Neutrophil (primary cell): ENCODE measurements at regions not wholly inside any gene's neighbourhood (a gene's known extent, or its start where the extent isn't known, plus 50 kb on each side); places are given as distances from the start of the nearest gene placed in this dataset.

ENCODE experiments used
- H3K27ac ChIP-seq: fragments of 200-600 bp; sonication (generic); 2 replicates; pipeline ENCODE4 v1.5.1; 2016; ENCODE audit warnings: mild to moderate bottlenecking, moderate library complexity
- H3K27me3 ChIP-seq: fragments of 200-600 bp; sonication (generic); 2 replicates; pipeline ENCODE4 v1.6.0; 2016; ENCODE audit warnings: mild to moderate bottlenecking
- H3K36me3 ChIP-seq: fragments of 200-600 bp; sonication (generic); 2 replicates; pipeline ENCODE4 v1.5.1; 2017
- H3K4me1 ChIP-seq, 2 experiments: fragments of 200-600 bp in 1 of 2; sonication (generic) in 1 of 2; 1 replicate in 1 of 2; 2 replicates in 1 of 2; pipeline versions ENCODE4 v1.5.1 to v1.6.1; 2013 to 2016; ENCODE audit warnings: low read depth in 1 of 2, low read length in 1 of 2, mild to moderate bottlenecking in 1 of 2, moderate library complexity in 1 of 2; ENCODE audit not compliant: control insufficient read depth in 1 of 2, insufficient read depth in 1 of 2
- H3K4me3 ChIP-seq, 2 experiments: fragments of 200-600 bp in 1 of 2; sonication (generic) in 1 of 2; 1 replicate in 1 of 2; 2 replicates in 1 of 2; pipeline ENCODE4 v1.5.1; 2013 to 2016; ENCODE audit warnings: low read depth in 1 of 2, low read length in 1 of 2, mild to moderate bottlenecking in 1 of 2, moderate library complexity in 1 of 2
- H3K9me3 ChIP-seq: fragments of 200-600 bp; sonication (generic); 2 replicates; pipeline ENCODE4 v1.5.1; 2016
- CTCF ChIP-seq: fragments of 200-600 bp; sonication (generic); IDR thresholded peaks from 2 replicates; pipeline ENCODE4 v1.5.1; 2016; ENCODE audit warnings: antibody characterized with exemption

- Histone ChIP-seq H3K4me3 (no peak overlapping the region), H3K27me3 (no peaks in the 10 kb centered on the region), H3K9me3 (no peaks in the 10 kb centered on the region), H3K27ac (no peak overlapping the region), H3K4me1 (no peaks in the 10 kb centered on the region), H3K36me3 (no peaks in the 10 kb centered on the region)
- no peak for TF ChIP-seq CTCF
Observed at GRCh38 chr6:104305206-104305605, 554.5 kb downstream of the HACE1 start.

DNA sequence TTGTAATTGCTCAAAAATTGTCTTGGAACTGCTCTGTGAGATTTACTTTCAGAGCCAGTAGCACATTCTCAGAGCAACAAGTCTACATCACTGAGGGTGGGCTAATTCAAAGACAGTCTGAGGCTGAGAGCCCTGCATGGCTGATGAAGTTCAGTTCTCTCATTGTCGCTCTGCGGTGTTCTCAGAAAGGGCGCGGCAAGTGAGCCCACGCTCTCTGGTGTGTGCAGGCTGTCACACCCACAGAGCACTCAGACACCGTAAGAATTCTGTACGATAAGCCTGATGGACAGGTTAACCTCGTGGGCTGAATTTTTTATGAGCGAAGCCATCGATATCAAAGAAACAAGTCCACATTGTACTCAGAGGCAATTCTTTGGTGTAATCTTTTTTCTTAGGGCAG lies 557.8 kb downstream of the HACE1 start:
- Histone ChIP-seq H3K4me3 (no peak overlapping the region), H3K4me1 (no peaks in the 10 kb centered on the region), H3K9me3 (no peaks in the 10 kb centered on the region), H3K27ac (no peak overlapping the region), H3K36me3 (no peaks in the 10 kb centered on the region), H3K27me3 (no peaks in the 10 kb centered on the region)
- no peak for TF ChIP-seq CTCF

DNA sequence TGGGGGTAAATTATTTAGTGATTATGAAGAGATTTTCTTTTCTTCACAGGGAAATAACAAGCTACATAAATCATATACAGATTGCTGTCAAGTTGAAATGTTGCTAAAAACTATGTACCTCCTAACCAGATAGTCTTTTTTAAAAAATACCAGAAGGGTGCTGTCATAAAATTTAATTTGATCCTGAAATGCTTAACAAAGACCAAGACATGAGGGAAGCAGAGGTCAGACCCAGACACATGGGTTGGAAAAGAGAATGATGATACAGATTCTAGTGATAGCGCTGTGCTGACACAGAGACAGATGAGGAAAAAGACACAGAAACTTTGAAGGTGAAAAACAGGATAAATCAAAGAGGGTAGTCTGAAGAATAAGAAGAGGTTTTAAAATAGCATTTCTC lies 573.1 kb downstream of the HACE1 start:
- Histone ChIP-seq H3K4me3 (no peak overlapping the region), H3K27ac (no peak overlapping the region), H3K27me3 (no peaks in the 10 kb centered on the region), H3K9me3 (no peaks in the 10 kb centered on the region), H3K36me3 (no peaks in the 10 kb centered on the region), H3K4me1 (no peaks in the 10 kb centered on the region)
- no peak for TF ChIP-seq CTCF

GRCh38 chr6:104284872-104285271 lies 574.8 kb downstream of the HACE1 start:
- no peak overlapping the region for H3K27ac ChIP-seq
- no peaks in the 10 kb centered on the region for H3K9me3 ChIP-seq
- no peak overlapping the region for H3K4me3 ChIP-seq
- no peaks in the 10 kb centered on the region for H3K4me1 ChIP-seq
- H3K36me3 ChIP-seq, result no peaks in the 10 kb centered on the region
- H3K27me3 ChIP-seq, result no peaks in the 10 kb centered on the region
- no peak for TF ChIP-seq CTCF

DNA sequence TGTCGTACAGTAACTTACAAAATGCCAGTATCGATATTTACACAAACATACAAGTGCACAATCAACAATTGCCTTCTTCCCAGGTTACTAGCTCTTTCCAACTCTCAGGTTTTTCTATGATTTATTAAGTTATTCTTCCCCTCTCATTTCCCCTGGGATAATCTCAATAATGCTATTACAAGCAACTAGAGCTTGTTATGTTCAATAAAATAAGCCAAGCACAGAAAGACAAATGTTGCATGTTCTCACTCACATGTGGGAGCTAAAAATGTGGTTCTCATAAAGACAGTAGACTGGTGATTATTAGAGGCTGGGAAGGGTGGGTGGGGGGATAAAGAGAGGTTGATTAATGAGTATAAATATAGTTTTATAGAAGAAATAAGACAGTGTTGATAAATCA lies 577.1 kb downstream of the HACE1 start:
- no peak for TF ChIP-seq CTCF
- Histone ChIP-seq H3K36me3 (no peaks in the 10 kb centered on the region), H3K27me3 (no peaks in the 10 kb centered on the region), H3K4me3 (no peak overlapping the region), H3K9me3 (no peaks in the 10 kb centered on the region), H3K27ac (no peak overlapping the region), H3K4me1 (no peaks in the 10 kb centered on the region)

- Histone ChIP-seq H3K4me3 (no peak overlapping the region), H3K27me3 (no peaks in the 10 kb centered on the region), H3K36me3 (no peaks in the 10 kb centered on the region), H3K4me1 (no peaks in the 10 kb centered on the region), H3K9me3 (no peaks in the 10 kb centered on the region), H3K27ac (no peak overlapping the region)
- no peak for TF ChIP-seq CTCF
Observed at GRCh38 chr6:104281370-104281769, 578.3 kb downstream of the HACE1 start.
